ENCODE measurements at regions not wholly inside any gene's neighbourhood (a gene's known extent, or its start where the extent isn't known, plus 50 kb on each side); places are given as distances from the start of the nearest gene placed in this dataset.

DNA sequence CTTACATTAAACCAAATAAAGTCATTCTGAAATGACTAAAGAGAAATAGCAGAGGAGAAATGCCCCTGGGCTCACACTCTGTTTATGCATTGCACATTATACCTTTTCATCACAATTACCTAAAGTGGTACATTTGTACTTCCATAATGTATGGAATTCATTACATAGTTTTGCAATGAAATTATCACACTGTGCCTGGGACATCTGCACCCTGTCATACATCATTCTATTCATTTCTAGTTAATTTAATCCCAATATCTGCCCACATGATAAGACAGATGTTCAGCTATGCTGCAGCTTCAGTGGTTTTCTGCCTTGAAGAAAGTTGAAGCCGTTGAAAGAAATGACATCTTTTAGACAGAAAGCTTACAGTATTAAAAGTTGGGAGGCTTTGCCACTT lies 580.0 kb downstream of the SOX6 start:
- TF ChIP-seq, protein P1, sequence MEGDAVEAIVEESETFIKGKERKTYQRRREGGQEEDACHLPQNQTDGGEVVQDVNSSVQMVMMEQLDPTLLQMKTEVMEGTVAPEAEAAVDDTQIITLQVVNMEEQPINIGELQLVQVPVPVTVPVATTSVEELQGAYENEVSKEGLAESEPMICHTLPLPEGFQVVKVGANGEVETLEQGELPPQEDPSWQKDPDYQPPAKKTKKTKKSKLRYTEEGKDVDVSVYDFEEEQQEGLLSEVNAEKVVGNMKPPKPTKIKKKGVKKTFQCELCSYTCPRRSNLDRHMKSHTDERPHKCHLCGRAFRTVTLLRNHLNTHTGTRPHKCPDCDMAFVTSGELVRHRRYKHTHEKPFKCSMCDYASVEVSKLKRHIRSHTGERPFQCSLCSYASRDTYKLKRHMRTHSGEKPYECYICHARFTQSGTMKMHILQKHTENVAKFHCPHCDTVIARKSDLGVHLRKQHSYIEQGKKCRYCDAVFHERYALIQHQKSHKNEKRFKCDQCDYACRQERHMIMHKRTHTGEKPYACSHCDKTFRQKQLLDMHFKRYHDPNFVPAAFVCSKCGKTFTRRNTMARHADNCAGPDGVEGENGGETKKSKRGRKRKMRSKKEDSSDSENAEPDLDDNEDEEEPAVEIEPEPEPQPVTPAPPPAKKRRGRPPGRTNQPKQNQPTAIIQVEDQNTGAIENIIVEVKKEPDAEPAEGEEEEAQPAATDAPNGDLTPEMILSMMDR (conservative IDR thresholded peaks at IDR 0.05), result no peak
- no peak for TF ChIP-seq ZFX (IDR thresholded peaks at IDR 0.05)
